ENCODE measurements at regions not wholly inside any gene's neighbourhood (a gene's known extent, or its start where the extent isn't known, plus 50 kb on each side); places are given as distances from the start of the nearest gene placed in this dataset.
"Not testable (repeated sequence)": the region's sequence is repeated elsewhere in the genome, so short reads cannot be mapped to it uniquely, and the experiment has no call there.

- Histone ChIP-seq H4K20me1 (ENCODE audit: control insufficient read depth, insufficient read depth, low read depth, low read length) (no peaks in the 10 kb centered on the region), H3K79me2 (ENCODE audit: control insufficient read depth, low read length) (no peaks in the 10 kb centered on the region), H3K36me3 (ENCODE audit: control insufficient read depth, low read length) (no peaks in the 10 kb centered on the region), H3K27me3 (ENCODE audit: control insufficient read depth, low read length) (no peaks in the 10 kb centered on the region), H3K4me2 (ENCODE audit: low read length) (no peak overlapping the region), H3K4me3 (ENCODE audit: low read length) (no peak overlapping the region), H3K9me2 (replicated peaks; ENCODE audit: control insufficient read depth, low read length) (no peaks in the 10 kb centered on the region), H3F3A (ENCODE audit: control insufficient read depth, insufficient read depth) (no peaks in the 10 kb centered on the region), H3K27ac (ENCODE audit: low read depth, low read length) (no peak overlapping the region), H3K9me3 (ENCODE audit: control insufficient read depth, insufficient read depth, low read length) (no peaks in the 10 kb centered on the region), H3K4me1 (ENCODE audit: control insufficient read depth, low read length) (no peaks in the 10 kb centered on the region)
- TF ChIP-seq, protein P1, sequence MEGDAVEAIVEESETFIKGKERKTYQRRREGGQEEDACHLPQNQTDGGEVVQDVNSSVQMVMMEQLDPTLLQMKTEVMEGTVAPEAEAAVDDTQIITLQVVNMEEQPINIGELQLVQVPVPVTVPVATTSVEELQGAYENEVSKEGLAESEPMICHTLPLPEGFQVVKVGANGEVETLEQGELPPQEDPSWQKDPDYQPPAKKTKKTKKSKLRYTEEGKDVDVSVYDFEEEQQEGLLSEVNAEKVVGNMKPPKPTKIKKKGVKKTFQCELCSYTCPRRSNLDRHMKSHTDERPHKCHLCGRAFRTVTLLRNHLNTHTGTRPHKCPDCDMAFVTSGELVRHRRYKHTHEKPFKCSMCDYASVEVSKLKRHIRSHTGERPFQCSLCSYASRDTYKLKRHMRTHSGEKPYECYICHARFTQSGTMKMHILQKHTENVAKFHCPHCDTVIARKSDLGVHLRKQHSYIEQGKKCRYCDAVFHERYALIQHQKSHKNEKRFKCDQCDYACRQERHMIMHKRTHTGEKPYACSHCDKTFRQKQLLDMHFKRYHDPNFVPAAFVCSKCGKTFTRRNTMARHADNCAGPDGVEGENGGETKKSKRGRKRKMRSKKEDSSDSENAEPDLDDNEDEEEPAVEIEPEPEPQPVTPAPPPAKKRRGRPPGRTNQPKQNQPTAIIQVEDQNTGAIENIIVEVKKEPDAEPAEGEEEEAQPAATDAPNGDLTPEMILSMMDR (IDR thresholded peaks at IDR 0.05; ENCODE audit: low read depth, low read length, poor library complexity, severe bottlenecking): no peak
- no peak for TF ChIP-seq EZH2phosphoT487 (IDR thresholded peaks at IDR 0.05; ENCODE audit: borderline replicate concordance, low read length)
These were observed 178.7 kb upstream of the IRAK1BP1 start for GRCh38 chr6:78688668-78689067.

DNA sequence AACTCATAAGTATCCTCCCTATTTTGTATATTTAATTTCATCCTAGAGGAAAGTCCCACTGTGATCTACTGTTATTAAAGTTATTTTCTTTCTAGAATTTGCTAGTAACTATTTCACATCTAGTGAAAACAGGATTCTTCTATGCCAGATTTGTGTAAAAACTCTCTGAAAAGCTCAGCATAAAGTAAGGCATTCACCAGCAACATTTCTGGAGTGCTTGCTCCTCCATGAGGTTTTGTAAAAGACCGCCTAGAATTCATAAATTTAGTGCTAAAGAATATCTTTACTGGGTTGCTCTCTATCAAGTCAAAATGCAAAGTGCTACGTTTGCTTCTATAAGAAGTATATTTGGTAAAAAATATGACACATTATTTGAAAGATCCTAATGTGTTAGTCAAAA is 173.5 kb upstream of the IRAK1BP1 start:
- Histone ChIP-seq H3K27me3 (ENCODE audit: control insufficient read depth, low read length) (no peaks in the 10 kb centered on the region), H3K9me3 (ENCODE audit: control insufficient read depth, insufficient read depth, low read length) (no peaks in the 10 kb centered on the region), H3K4me1 (ENCODE audit: control insufficient read depth, low read length) (no peaks in the 10 kb centered on the region), H3K4me3 (ENCODE audit: low read length) (no peak overlapping the region), H3K9me2 (replicated peaks; ENCODE audit: control insufficient read depth, low read length) (no peaks in the 10 kb centered on the region), H3K27ac (ENCODE audit: low read depth, low read length) (no peak overlapping the region), H3F3A (ENCODE audit: control insufficient read depth, insufficient read depth) (no peaks in the 10 kb centered on the region), H4K20me1 (ENCODE audit: control insufficient read depth, insufficient read depth, low read depth, low read length) (no peaks in the 10 kb centered on the region), H3K79me2 (ENCODE audit: control insufficient read depth, low read length) (no peaks in the 10 kb centered on the region), H3K4me2 (ENCODE audit: low read length) (no peak overlapping the region), H3K36me3 (ENCODE audit: control insufficient read depth, low read length) (no peaks in the 10 kb centered on the region)
- TF ChIP-seq EZH2phosphoT487 (IDR thresholded peaks at IDR 0.05; ENCODE audit: borderline replicate concordance, low read length): no peak
- TF ChIP-seq, protein P1 (IDR thresholded peaks at IDR 0.05; ENCODE audit: low read depth, low read length, poor library complexity, severe bottlenecking): no peak

GRCh38 chr6:78694628-78695027 is 172.7 kb upstream of the IRAK1BP1 start:
- not testable (repeated sequence) for H3F3A ChIP-seq (ENCODE audit: control insufficient read depth, insufficient read depth); H3K4me1 ChIP-seq (ENCODE audit: control insufficient read depth, low read length); H3K27me3 ChIP-seq (ENCODE audit: control insufficient read depth, low read length); H3K36me3 ChIP-seq (ENCODE audit: control insufficient read depth, low read length); H3K9me3 ChIP-seq (ENCODE audit: control insufficient read depth, insufficient read depth, low read length); H3K4me2 ChIP-seq (ENCODE audit: low read length); H3K4me3 ChIP-seq (ENCODE audit: low read length); H4K20me1 ChIP-seq (ENCODE audit: control insufficient read depth, insufficient read depth, low read depth, low read length); H3K27ac ChIP-seq (ENCODE audit: low read depth, low read length); H3K9me2 ChIP-seq (replicated peaks; ENCODE audit: control insufficient read depth, low read length); H3K79me2 ChIP-seq (ENCODE audit: control insufficient read depth, low read length)

DNA sequence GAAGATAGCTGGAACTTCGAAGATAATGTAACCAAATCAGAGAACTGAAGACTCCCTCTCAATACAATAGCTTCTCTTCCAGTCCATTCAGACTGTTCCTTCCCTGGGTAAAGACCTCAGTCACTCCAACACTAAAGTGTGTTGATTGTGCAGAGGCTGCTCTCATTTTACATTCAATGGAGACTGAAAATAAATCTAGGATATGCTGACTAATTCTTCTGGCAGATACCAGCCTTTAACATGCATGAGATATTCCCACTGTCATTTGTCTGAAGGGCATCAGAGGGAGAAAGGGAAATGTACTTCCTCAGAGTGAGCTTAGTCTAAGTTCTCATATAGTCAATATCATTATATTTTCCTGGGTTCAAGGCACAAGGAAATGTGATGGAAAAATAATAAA is 166.4 kb upstream of the IRAK1BP1 start:
- Histone ChIP-seq H3K4me3 (ENCODE audit: low read length) (no peak overlapping the region), H3F3A (ENCODE audit: control insufficient read depth, insufficient read depth) (no peaks in the 10 kb centered on the region), H3K4me1 (ENCODE audit: control insufficient read depth, low read length) (no peaks in the 10 kb centered on the region), H3K9me2 (replicated peaks; ENCODE audit: control insufficient read depth, low read length) (no peaks in the 10 kb centered on the region), H3K36me3 (ENCODE audit: control insufficient read depth, low read length) (no peaks in the 10 kb centered on the region), H3K9me3 (ENCODE audit: control insufficient read depth, insufficient read depth, low read length) (no peaks in the 10 kb centered on the region), H3K4me2 (ENCODE audit: low read length) (no peak overlapping the region), H3K27ac (ENCODE audit: low read depth, low read length) (no peak overlapping the region), H3K79me2 (ENCODE audit: control insufficient read depth, low read length) (no peaks in the 10 kb centered on the region), H3K27me3 (ENCODE audit: control insufficient read depth, low read length) (no peaks in the 10 kb centered on the region), H4K20me1 (ENCODE audit: control insufficient read depth, insufficient read depth, low read depth, low read length) (no peaks in the 10 kb centered on the region)
- TF ChIP-seq EZH2phosphoT487 (IDR thresholded peaks at IDR 0.05; ENCODE audit: borderline replicate concordance, low read length): no peak
- TF ChIP-seq, protein P1 (IDR thresholded peaks at IDR 0.05; ENCODE audit: low read depth, low read length, poor library complexity, severe bottlenecking): no peak

Data from DOHH2 (cell line).